Nephron (organoid): ENCODE measurements at regions not wholly inside any gene's neighbourhood (a gene's known extent, or its start where the extent isn't known, plus 50 kb on each side); places are given as distances from the start of the nearest gene placed in this dataset.
"Not testable (repeated sequence)": the region's sequence is repeated elsewhere in the genome, so short reads cannot be mapped to it uniquely, and the experiment has no call there.

Source experiments
- H3K27ac Mint-ChIP-seq, 3 experiments: 2 replicates each; pipeline ENCODE4 v1.8.0; 2020; ENCODE audit warnings: mixed read lengths in 3 of 3, mild to moderate bottlenecking in 2 of 3, moderate library complexity in 1 of 3
- H3K27me3 Mint-ChIP-seq: 2 replicates; pipeline ENCODE4 v1.8.0; 2021; ENCODE audit warnings: low read depth, mild to moderate bottlenecking, moderate library complexity, mixed read lengths
- H3K36me3 Mint-ChIP-seq: 2 replicates; pipeline ENCODE4 v1.8.0; 2020; ENCODE audit warnings: low read depth, mixed read lengths
- H3K4me1 Mint-ChIP-seq: 2 replicates; pipeline ENCODE4 v1.8.0; 2020; ENCODE audit warnings: mixed read lengths
- H3K4me3 Mint-ChIP-seq, 3 experiments: 2 replicates each; pipeline ENCODE4 v1.8.0; 2020; ENCODE audit warnings: mild to moderate bottlenecking in 3 of 3, mixed read lengths in 3 of 3, moderate library complexity in 2 of 3
- H3K9me3 Mint-ChIP-seq: 2 replicates; pipeline ENCODE4 v1.8.0; 2020; ENCODE audit warnings: mixed read lengths
- TF ChIP-seq, protein P1 (sequence below), 3 experiments: fragments of 200-600 bp; sonication (generic); IDR thresholded peaks; one replicate each; pipeline ENCODE4 v1.5.0; 2021; ENCODE audit warnings: antibody characterized with exemption in 3 of 3; ENCODE audit not compliant: unreplicated experiment in 3 of 3

DNA sequence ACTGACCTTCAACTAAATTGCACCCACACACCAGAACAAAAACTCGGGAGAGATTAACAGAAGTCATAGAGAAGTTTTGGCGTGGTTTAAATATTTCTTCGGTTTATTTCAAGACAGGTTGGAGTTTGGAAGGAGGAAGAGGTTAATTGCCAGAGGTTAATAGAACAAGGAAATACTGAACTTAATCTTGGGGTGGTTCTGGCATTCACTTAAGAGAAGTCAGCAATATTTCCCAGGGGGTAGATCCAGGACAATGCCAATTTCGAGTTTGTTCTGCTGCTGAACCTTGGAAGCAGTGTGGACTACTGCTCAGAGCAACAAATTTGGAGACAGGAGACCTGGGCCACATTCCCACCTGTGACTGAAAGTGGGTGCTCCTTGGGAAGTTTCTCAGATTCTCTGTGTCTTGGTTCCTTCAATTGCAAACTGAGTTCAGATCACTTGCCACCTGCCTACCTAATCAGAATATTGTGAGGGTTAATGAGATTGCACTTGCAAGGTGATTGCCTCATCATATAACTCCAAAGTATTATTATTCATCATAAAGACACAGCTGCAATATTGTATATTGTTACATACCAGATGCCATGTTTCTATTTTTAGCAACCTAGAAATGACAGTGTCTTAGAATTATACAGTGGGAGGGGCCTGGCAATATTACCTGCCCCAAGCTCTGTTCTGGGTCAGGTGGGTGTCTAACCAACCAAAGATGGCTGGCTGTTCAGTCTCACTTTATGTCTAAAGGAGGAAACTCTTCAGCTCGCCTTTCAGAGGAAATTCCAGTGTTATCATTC, 217.4 kb downstream of the CDCA7 start:
- Mint-ChIP-seq H3K4me3 (no peak overlapping the region), H3K27ac (peak overlapping the region in 2 of 3 experiments; percentile 0 to 31), H3K9me3 (peaks cover 9% of the 10 kb centered on the region), H3K36me3 (no peaks in the 10 kb centered on the region), H3K4me1 (peaks cover 26% of the 10 kb centered on the region), H3K27me3 (no peaks in the 10 kb centered on the region)
- TF ChIP-seq, protein P1, sequence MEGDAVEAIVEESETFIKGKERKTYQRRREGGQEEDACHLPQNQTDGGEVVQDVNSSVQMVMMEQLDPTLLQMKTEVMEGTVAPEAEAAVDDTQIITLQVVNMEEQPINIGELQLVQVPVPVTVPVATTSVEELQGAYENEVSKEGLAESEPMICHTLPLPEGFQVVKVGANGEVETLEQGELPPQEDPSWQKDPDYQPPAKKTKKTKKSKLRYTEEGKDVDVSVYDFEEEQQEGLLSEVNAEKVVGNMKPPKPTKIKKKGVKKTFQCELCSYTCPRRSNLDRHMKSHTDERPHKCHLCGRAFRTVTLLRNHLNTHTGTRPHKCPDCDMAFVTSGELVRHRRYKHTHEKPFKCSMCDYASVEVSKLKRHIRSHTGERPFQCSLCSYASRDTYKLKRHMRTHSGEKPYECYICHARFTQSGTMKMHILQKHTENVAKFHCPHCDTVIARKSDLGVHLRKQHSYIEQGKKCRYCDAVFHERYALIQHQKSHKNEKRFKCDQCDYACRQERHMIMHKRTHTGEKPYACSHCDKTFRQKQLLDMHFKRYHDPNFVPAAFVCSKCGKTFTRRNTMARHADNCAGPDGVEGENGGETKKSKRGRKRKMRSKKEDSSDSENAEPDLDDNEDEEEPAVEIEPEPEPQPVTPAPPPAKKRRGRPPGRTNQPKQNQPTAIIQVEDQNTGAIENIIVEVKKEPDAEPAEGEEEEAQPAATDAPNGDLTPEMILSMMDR (IDR thresholded peaks at IDR 0.05; ENCODE audit: unreplicated experiment in 3 of 3) = no peak

DNA sequence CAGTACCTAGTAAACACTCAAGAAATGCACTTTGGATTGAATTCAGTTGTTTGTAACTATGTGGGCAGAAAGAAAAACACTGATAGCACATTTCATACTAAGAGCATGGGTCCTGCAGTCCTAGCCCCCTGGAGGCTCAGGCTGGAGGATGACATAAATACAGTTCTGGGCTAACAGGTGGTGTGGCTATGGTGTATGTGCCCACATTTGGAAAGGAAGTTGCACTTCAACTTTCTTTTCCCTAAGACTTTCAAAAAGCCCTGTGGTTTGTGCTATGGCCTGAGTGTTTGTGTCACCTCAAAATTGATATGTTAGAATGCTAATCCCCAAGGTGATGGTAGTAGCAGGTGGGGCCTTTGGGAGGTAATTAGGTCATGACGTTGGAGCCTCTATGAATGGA, 218.2 kb downstream of the CDCA7 start:
- Mint-ChIP-seq H3K36me3 (no peaks in the 10 kb centered on the region), H3K4me3 (no peak overlapping the region), H3K9me3 (peaks cover 9% of the 10 kb centered on the region), H3K27ac (no peak overlapping the region), H3K4me1 (peaks cover 26% of the 10 kb centered on the region), H3K27me3 (no peaks in the 10 kb centered on the region)
- TF ChIP-seq, protein P1 (IDR thresholded peaks at IDR 0.05; ENCODE audit: unreplicated experiment in 3 of 3) = no peak

DNA sequence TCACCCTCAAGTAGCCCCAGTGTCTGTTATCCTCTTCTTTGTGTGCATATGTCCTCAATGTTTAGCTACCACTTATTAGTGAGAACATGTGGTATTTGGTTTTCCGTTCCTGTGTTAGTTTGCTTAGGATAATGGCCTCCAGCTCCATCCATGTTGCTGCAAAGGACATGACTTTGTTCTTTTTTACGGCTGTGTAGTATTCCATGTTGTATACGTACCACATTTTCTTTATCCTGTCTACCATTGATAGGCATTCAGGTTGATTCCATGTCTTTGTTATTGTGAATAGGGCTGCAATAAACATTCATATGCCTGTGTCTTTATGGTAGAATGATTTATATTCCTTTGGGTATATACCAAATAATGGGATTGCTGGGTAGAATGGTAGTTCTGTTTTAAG, 219.1 kb downstream of the CDCA7 start:
- H3K4me3 Mint-ChIP-seq, H3K9me3 Mint-ChIP-seq, H3K27ac Mint-ChIP-seq, H3K36me3 Mint-ChIP-seq, H3K27me3 Mint-ChIP-seq: not testable (repeated sequence)
- peaks cover 26% of the 10 kb centered on the region for H3K4me1 Mint-ChIP-seq

DNA sequence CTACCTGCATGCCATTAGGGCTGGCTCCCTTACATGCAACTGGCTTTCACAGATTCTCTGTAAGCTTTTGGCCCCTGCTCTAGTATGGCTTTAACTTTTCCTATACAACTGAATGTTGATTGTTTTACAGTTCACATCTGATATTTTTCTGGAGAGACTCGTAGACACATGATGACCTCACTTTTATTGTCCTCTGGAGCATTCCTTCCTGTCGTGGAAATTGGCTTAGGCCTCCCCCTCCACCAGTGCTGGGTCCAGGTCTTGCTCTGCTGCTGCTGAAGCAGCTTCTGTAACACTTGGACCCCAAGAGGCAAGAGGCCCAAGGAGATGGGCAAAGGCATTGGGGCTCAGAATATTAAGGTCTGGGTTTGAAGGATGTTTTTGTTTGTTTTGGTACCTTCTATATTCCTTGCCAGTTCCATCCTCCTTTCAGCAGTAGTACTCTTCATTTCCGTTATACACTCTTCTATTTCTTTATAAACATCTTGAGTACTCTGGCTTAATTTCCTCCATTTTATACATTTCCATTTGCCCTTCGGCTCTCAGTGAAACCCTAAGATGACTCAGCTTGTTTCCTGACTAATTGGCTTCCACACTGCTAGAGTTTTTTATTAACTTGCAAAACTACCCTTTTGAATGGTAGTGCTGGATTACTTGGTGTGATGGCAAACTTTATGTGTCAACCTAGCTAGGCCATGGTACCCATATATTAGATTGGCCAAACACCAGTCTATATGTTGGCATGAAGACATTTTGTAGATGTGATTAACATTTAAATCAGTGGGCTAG, 219.8 kb downstream of the CDCA7 start:
- Mint-ChIP-seq H3K27ac (no peak overlapping the region), H3K9me3 (peaks cover 9% of the 10 kb centered on the region), H3K4me3 (no peak overlapping the region), H3K4me1 (peaks cover 26% of the 10 kb centered on the region), H3K27me3 (no peaks in the 10 kb centered on the region), H3K36me3 (no peaks in the 10 kb centered on the region)
- TF ChIP-seq, protein P1 (IDR thresholded peaks at IDR 0.05; ENCODE audit: unreplicated experiment in 3 of 3) = no peak

DNA sequence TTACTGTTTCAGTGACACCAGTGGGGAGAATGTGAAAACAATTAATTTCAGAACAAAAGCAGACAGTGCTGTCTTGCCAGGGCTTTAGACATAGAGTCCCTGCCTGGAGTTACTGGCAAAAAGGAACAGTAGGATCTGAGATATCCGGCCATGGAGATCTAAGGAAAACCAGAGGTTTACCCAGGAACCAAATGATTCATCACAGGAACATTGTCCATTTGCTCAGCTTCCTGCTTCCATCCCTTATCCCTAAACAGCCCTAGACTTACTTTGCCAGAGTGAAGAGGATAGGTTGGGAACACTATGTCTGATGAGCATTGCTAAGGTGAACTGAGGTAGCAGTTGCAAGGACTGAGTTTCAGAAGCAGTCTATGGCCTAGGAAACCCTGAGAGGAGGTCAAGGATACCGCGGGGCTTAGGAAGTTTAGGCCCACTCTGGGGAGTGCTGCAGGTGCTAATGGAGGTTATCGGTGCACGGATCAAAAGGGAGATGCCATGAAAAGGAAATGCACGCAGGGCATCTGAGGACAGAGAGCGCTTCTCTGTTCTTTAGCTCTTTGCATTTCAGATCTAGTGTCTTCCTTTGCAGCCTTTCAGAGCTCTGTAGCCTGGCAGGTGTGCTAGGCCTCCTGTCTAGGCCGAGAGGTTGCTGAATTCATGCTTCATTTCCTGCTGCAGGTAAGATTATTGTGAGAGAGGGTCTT, 223.9 kb downstream of the CDCA7 start:
- no peak overlapping the region for H3K27ac Mint-ChIP-seq
- no peak overlapping the region for H3K4me3 Mint-ChIP-seq
- peaks cover 21% of the 10 kb centered on the region for H3K4me1 Mint-ChIP-seq
- TF ChIP-seq, protein P1 (IDR thresholded peaks at IDR 0.05; ENCODE audit: unreplicated experiment in 3 of 3) = no peak
- peaks cover 9% of the 10 kb centered on the region for H3K9me3 Mint-ChIP-seq
- H3K36me3 Mint-ChIP-seq = no peaks in the 10 kb centered on the region
- H3K27me3 Mint-ChIP-seq = no peaks in the 10 kb centered on the region

DNA sequence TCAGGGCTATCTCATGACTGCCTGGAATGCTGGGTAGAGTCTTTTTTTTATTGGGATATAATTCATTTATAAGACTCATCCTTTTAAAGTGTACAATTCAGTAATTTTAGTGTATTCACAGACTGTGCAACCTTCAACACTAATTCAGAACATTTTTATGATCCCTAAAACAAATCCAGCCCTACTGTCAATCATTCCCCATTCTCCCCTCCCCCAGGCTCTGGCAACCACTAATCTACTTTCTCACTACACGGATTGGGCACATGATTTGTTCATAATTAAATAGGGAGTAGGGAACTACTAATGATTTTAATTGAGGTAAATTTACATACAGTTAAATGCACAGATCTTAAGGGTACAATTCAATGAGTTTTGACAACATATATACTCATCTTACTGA, 225.7 kb downstream of the CDCA7 start:
- H3K4me1 Mint-ChIP-seq = peaks cover 30% of the 10 kb centered on the region
- H3K4me3 Mint-ChIP-seq = no peak overlapping the region
- TF ChIP-seq, protein P1 (IDR thresholded peaks at IDR 0.05; ENCODE audit: unreplicated experiment in 3 of 3) = no peak

More for the DNA sequence above, 225.7 kb downstream of the CDCA7 start:
- H3K9me3 Mint-ChIP-seq = peaks cover 6% of the 10 kb centered on the region
- no peaks in the 10 kb centered on the region for H3K27me3 Mint-ChIP-seq
- peak overlapping the region in 1 of 3 experiments; percentile 46 for H3K27ac Mint-ChIP-seq
- H3K36me3 Mint-ChIP-seq = no peaks in the 10 kb centered on the region
